A549 (cell line): ENCODE measurements at regions not wholly inside any gene's neighbourhood (a gene's known extent, or its start where the extent isn't known, plus 50 kb on each side); places are given as distances from the start of the nearest gene placed in this dataset.

ENCODE experiments used
- EP300 ChIP-seq, 2 experiments: fragments of >200 bp; sonication (Bioruptor Twin); formaldehyde crosslinking; IDR thresholded peaks; 2 replicates in 1 of 2; 3 replicates in 1 of 2; pipeline ENCODE4 v1.6.1; 2016 to 2017
- ESRRA ChIP-seq: fragments of 150-350 bp; IDR thresholded peaks from 2 replicates; pipeline ENCODE4 v1.6.1; 2014; ENCODE audit warnings: mild to moderate bottlenecking, low read length, borderline replicate concordance
- TF ChIP-seq, protein P1 (sequence below): fragments of >200 bp; sonication (Bioruptor Twin); formaldehyde crosslinking; IDR thresholded peaks from 3 replicates; pipeline ENCODE4 v1.5.1; 2016
- TF ChIP-seq, protein P2 (sequence below): IDR thresholded peaks from 2 replicates; pipeline ENCODE4 v1.6.1; 2012; ENCODE audit warnings: low read depth, borderline replicate concordance

DNA sequence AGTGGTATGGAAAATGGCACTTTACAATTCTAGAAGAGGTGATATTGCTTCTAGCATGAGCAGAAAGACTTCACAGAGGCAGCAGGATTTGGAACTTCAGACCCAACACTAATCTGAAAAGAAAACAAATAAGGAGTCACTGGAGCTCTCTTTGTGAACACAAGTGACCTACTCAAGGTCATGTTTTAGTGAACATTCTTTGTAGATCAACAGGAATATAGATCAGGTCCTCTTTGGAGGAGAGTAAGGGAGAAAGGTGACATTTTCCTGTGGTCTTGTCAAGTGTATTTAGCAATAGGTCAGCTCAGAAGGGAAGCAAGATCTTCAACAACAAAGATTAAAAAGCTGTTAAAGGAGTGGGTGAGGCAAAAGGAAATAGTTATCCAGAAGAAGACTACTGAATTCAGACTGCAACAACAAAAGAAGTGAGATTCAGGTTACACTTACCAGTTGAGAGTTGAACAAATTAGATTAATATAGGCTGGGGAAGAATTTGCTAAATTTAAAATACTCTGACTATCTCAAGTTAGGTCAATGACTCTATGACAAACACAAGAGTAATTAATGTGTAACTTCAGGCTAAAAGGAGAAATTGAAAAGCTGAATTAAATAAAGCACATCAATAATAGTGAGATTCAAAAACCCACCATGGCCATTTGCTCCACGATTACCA, 528.2 kb downstream of the RPS29 start:
- TF ChIP-seq, protein P1, sequence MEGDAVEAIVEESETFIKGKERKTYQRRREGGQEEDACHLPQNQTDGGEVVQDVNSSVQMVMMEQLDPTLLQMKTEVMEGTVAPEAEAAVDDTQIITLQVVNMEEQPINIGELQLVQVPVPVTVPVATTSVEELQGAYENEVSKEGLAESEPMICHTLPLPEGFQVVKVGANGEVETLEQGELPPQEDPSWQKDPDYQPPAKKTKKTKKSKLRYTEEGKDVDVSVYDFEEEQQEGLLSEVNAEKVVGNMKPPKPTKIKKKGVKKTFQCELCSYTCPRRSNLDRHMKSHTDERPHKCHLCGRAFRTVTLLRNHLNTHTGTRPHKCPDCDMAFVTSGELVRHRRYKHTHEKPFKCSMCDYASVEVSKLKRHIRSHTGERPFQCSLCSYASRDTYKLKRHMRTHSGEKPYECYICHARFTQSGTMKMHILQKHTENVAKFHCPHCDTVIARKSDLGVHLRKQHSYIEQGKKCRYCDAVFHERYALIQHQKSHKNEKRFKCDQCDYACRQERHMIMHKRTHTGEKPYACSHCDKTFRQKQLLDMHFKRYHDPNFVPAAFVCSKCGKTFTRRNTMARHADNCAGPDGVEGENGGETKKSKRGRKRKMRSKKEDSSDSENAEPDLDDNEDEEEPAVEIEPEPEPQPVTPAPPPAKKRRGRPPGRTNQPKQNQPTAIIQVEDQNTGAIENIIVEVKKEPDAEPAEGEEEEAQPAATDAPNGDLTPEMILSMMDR, result no peak
- TF ChIP-seq, protein P2, sequence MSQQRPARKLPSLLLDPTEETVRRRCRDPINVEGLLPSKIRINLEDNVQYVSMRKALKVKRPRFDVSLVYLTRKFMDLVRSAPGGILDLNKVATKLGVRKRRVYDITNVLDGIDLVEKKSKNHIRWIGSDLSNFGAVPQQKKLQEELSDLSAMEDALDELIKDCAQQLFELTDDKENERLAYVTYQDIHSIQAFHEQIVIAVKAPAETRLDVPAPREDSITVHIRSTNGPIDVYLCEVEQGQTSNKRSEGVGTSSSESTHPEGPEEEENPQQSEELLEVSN, result no peak
- TF ChIP-seq ESRRA, result no peak
- TF ChIP-seq EP300 (IDR thresholded peaks at IDR 0.05), result no peak
